ENCODE measurements at regions not wholly inside any gene's neighbourhood (a gene's known extent, or its start where the extent isn't known, plus 50 kb on each side); places are given as distances from the start of the nearest gene placed in this dataset.
A peak's percentile ranks its signal among the peaks of the same experiment; 100 is the strongest.

- Histone ChIP-seq H3K9me3 (no peaks in the 10 kb centered on the region), H3K27me3 (no peaks in the 10 kb centered on the region), H3K4me3 (no peak overlapping the region), H3K36me3 (no peaks in the 10 kb centered on the region), H3K4me1 (peaks cover 0 to 5% (median 0%) of the 10 kb centered on the region in 4 donors), H3K27ac (no peak overlapping the region)
- WGBS (ENCODE audit: insufficient coverage, low coverage, low lambda C conversion rate, missing lambda C conversion rate), result 85% methylated on average over 4 of the region's 4 CpGs
- DNase-seq, result no peak
- TF ChIP-seq CTCF (IDR thresholded peaks at IDR 0.05) (no peak), POLR2A (IDR thresholded peaks at IDR 0.05) (no peak)
- ATAC-seq, result no peak
- intact Hi-C loops (cut with DNase I), result no loop called here
Measured at GRCh38 chr7:28231176-28231575, 50.6 kb upstream of the JAZF1 start.

GRCh38 chr7:28236560-28236959, 56.0 kb upstream of the JAZF1 start:
- Histone ChIP-seq H3K4me3 (no peak overlapping the region), H3K27me3 (no peaks in the 10 kb centered on the region), H3K4me1 (no peaks in the 10 kb centered on the region), H3K36me3 (no peaks in the 10 kb centered on the region), H3K9me3 (no peaks in the 10 kb centered on the region), H3K27ac (no peak overlapping the region)
- TF ChIP-seq CTCF (IDR thresholded peaks at IDR 0.05) (no peak), POLR2A (IDR thresholded peaks at IDR 0.05) (no peak)
- WGBS (ENCODE audit: insufficient coverage, low coverage, low lambda C conversion rate, missing lambda C conversion rate), result 93% methylated on average over 4 of the region's 4 CpGs
- intact Hi-C loops (cut with DNase I), result no loop called here
- DNase-seq (no peak), ATAC-seq (no peak)

- 47% methylated on average over 3 of the region's 5 CpGs for WGBS (ENCODE audit: insufficient coverage, low coverage, low lambda C conversion rate, missing lambda C conversion rate)
- intact Hi-C loops (cut with DNase I), result no loop called here
- ATAC-seq (peak in 1 of 4 donors; percentile 20), DNase-seq (no peak)
- Histone ChIP-seq H3K4me1 (no peaks in the 10 kb centered on the region), H3K27ac (no peak overlapping the region), H3K36me3 (no peaks in the 10 kb centered on the region), H3K9me3 (no peaks in the 10 kb centered on the region), H3K4me3 (no peak overlapping the region), H3K27me3 (no peaks in the 10 kb centered on the region)
- no peak for TF ChIP-seq CTCF (IDR thresholded peaks at IDR 0.05)
- no peak for TF ChIP-seq POLR2A (IDR thresholded peaks at IDR 0.05)
Measured at GRCh38 chr7:28237363-28237762, 56.8 kb upstream of the JAZF1 start.

- ATAC-seq, result peak in 2 of 4 donors; percentile 22 to 28
- no peak overlapping the region for H3K27ac ChIP-seq
- no peak overlapping the region for H3K4me3 ChIP-seq
- no peaks in the 10 kb centered on the region for H3K36me3 ChIP-seq
- 42% methylated on average over 3 of the region's 9 CpGs for WGBS (ENCODE audit: insufficient coverage, low coverage, low lambda C conversion rate, missing lambda C conversion rate)
- no peaks in the 10 kb centered on the region for H3K27me3 ChIP-seq
- intact Hi-C loops (cut with DNase I), result no loop called here
- TF ChIP-seq CTCF (IDR thresholded peaks at IDR 0.05) (no peak), POLR2A (IDR thresholded peaks at IDR 0.05) (no peak)
- no peak for DNase-seq
- no peaks in the 10 kb centered on the region for H3K4me1 ChIP-seq
- no peaks in the 10 kb centered on the region for H3K9me3 ChIP-seq
Measured at GRCh38 chr7:28239823-28240204, 59.2 kb upstream of the JAZF1 start.

DNA sequence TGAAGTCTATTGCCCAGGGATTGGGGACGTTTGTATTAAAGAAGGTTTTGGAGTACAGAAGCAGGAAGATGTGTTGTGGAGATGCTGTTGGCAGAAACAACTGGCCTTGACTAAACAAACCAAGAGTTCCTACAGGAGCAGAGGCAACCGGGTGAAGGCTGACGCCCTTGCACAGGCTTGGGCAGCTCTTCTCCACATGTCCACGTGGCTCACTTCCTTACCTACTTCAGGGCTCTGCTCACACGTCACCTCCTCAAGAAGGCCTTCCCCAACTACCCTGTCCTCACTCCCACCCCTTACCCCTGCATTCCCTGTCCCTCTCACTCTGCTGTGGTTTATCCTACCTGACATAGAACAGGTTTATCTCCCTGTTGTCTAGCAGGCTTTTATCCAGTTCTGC, 59.9 kb upstream of the JAZF1 start:
- Histone ChIP-seq H3K27me3 (no peaks in the 10 kb centered on the region), H3K27ac (no peak overlapping the region), H3K9me3 (no peaks in the 10 kb centered on the region), H3K4me3 (no peak overlapping the region), H3K36me3 (no peaks in the 10 kb centered on the region), H3K4me1 (no peaks in the 10 kb centered on the region)
- TF ChIP-seq CTCF (IDR thresholded peaks at IDR 0.05), result no peak
- no peak for TF ChIP-seq POLR2A (IDR thresholded peaks at IDR 0.05)
- DNase-seq, result no peak
- peak in 1 of 4 donors; percentile 20 for ATAC-seq
- 62% methylated on average over 3 of the region's 5 CpGs for WGBS (ENCODE audit: insufficient coverage, low coverage, low lambda C conversion rate, missing lambda C conversion rate)
- intact Hi-C loops (cut with DNase I), result no loop called here

Measured in right lobe of liver (tissue), 6 donors.